ENCODE measurements at regions not wholly inside any gene's neighbourhood (a gene's known extent, or its start where the extent isn't known, plus 50 kb on each side); places are given as distances from the start of the nearest gene placed in this dataset.

- TF ChIP-seq CTCF (IDR thresholded peaks at IDR 0.05): no peak
- TF ChIP-seq POLR2A (IDR thresholded peaks at IDR 0.05): no peak
- H3K9me3 ChIP-seq: no peaks in the 10 kb centered on the region
- intact Hi-C loops (cut with DNase I): no loop called here
- H3K27ac ChIP-seq: peak overlapping the region in 2 of 4 donors; percentile 34 to 53
- no peak overlapping the region for H3K4me3 ChIP-seq
- peaks cover 8% of the 10 kb centered on the region for H3K4me1 ChIP-seq
- no peaks in the 10 kb centered on the region for H3K27me3 ChIP-seq
- DNase-seq (peak in 3 of 4 donors; percentile 19 to 32 (median 29)), ATAC-seq (no peak)
- H3K36me3 ChIP-seq (replicated peaks in 1 of 2; ENCODE audit: insufficient read depth in 1 of 2, low read depth in 2 of 2): no peaks in the 10 kb centered on the region
- WGBS, 2 donors: 41 to 56% methylated on average over 4 of the region's 4 CpGs
These were observed 231.7 kb downstream of the HAPSTR1 start for GRCh38 chr16:9323170-9323569.

GRCh38 chr16:9327253-9327652 is 235.8 kb downstream of the HAPSTR1 start:
- Histone ChIP-seq H3K36me3 (replicated peaks in 1 of 2; ENCODE audit: insufficient read depth in 1 of 2, low read depth in 2 of 2) (no peaks in the 10 kb centered on the region), H3K27me3 (no peaks in the 10 kb centered on the region), H3K27ac (no peak overlapping the region), H3K9me3 (no peaks in the 10 kb centered on the region), H3K4me1 (peaks cover 15% of the 10 kb centered on the region), H3K4me3 (no peak overlapping the region)
- no peak for TF ChIP-seq POLR2A (IDR thresholded peaks at IDR 0.05)
- no peak for TF ChIP-seq CTCF (IDR thresholded peaks at IDR 0.05)
- ATAC-seq: no peak
- 88 to 92% methylated on average over 5 of the region's 5 CpGs for WGBS, 2 donors
- no peak for DNase-seq
- intact Hi-C loops (cut with DNase I): no loop called here

- TF ChIP-seq CTCF (IDR thresholded peaks at IDR 0.05) (no peak), POLR2A (IDR thresholded peaks at IDR 0.05) (no peak)
- H3K36me3 ChIP-seq (replicated peaks in 1 of 2; ENCODE audit: insufficient read depth in 1 of 2, low read depth in 2 of 2): no peaks in the 10 kb centered on the region
- intact Hi-C loops (cut with DNase I): no loop called here
- peaks cover 10% of the 10 kb centered on the region for H3K4me1 ChIP-seq
- DNase-seq: no peak
- no peak overlapping the region for H3K27ac ChIP-seq
- no peak for ATAC-seq
- 53 to 83% methylated on average over 4 of the region's 4 CpGs for whole genome bisulfite sequencing, 2 donors
- H3K27me3 ChIP-seq: no peaks in the 10 kb centered on the region
- no peaks in the 10 kb centered on the region for H3K9me3 ChIP-seq
- no peak overlapping the region for H3K4me3 ChIP-seq
These were observed 237.0 kb downstream of the HAPSTR1 start for GRCh38 chr16:9328411-9328810.

- intact Hi-C loops (cut with DNase I): no loop called here
- no peak overlapping the region for H3K27ac ChIP-seq
These were observed 238.7 kb downstream of the HAPSTR1 start for GRCh38 chr16:9330095-9330494.

More at GRCh38 chr16:9330095-9330494, 238.7 kb downstream of the HAPSTR1 start:
- no peak for ATAC-seq
- H3K36me3 ChIP-seq (replicated peaks in 1 of 2; ENCODE audit: insufficient read depth in 1 of 2, low read depth in 2 of 2): no peaks in the 10 kb centered on the region
- H3K4me1 ChIP-seq: peaks cover 7% of the 10 kb centered on the region
- H3K4me3 ChIP-seq: no peak overlapping the region
- DNase-seq: no peak
- no peaks in the 10 kb centered on the region for H3K9me3 ChIP-seq
- H3K27me3 ChIP-seq: no peaks in the 10 kb centered on the region
- no peak for TF ChIP-seq CTCF (IDR thresholded peaks at IDR 0.05)
- no peak for TF ChIP-seq POLR2A (IDR thresholded peaks at IDR 0.05)
- 62 to 63% methylated on average over 7 of the region's 7 CpGs for WGBS, 2 donors

All from body of pancreas (tissue), 4 donors.